ENCODE measurements at regions not wholly inside any gene's neighbourhood (a gene's known extent, or its start where the extent isn't known, plus 50 kb on each side); places are given as distances from the start of the nearest gene placed in this dataset.

DNA sequence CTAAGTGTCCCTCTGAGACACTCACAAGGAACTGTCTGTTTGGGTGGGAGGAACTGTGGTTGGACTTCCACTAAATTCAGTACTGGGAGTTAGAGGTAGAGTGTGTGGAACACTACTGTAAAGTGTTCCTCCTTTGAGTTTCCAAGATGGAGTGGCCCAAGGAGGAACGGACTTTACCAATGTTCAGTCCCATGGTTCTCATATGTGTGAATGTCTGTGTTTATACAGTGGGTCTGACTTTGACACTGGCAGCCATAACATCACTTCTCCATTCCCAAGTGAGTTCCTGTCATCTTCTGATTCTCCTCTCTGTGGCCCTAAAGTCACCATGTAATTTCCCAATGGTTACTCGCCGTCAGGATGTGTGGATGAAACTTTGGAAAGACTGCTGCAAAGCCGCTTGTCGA, 136.8 kb upstream of the SERP2 start:
- TF ChIP-seq, protein P1, sequence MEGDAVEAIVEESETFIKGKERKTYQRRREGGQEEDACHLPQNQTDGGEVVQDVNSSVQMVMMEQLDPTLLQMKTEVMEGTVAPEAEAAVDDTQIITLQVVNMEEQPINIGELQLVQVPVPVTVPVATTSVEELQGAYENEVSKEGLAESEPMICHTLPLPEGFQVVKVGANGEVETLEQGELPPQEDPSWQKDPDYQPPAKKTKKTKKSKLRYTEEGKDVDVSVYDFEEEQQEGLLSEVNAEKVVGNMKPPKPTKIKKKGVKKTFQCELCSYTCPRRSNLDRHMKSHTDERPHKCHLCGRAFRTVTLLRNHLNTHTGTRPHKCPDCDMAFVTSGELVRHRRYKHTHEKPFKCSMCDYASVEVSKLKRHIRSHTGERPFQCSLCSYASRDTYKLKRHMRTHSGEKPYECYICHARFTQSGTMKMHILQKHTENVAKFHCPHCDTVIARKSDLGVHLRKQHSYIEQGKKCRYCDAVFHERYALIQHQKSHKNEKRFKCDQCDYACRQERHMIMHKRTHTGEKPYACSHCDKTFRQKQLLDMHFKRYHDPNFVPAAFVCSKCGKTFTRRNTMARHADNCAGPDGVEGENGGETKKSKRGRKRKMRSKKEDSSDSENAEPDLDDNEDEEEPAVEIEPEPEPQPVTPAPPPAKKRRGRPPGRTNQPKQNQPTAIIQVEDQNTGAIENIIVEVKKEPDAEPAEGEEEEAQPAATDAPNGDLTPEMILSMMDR (IDR thresholded peaks at IDR 0.05 in 4 of 5, conservative IDR thresholded peaks at IDR 0.05 in 1 of 5): no peak
- no peak for TF ChIP-seq POLR2A (IDR thresholded peaks at IDR 0.05)
